ENCODE measurements at regions not wholly inside any gene's neighbourhood (a gene's known extent, or its start where the extent isn't known, plus 50 kb on each side); places are given as distances from the start of the nearest gene placed in this dataset.

DNA sequence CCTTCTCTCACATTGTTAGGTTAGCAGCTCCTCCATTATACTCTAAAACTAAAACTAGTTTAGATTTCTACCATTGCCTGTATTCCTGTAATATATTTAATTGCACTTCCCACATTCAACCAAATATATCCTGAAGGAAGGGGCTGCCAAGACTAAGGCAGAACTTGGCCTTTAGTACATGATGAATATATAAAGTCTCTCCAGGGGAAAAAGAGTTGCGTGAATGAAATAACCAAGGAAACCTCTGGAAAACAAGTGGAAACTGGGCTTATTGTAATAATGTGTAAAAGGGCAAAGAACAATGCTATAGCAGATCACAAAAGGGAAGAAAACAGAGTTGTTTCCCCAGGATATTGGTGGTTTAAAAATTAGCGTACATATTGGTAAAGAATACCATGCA lies 1012.5 kb upstream of the PRMT6 start:
- Histone ChIP-seq H3K27me3 (ENCODE audit: control insufficient read depth in 2 of 2, insufficient read depth in 2 of 2, low read length in 2 of 2) (no peaks in the 10 kb centered on the region), H3K79me2 (ENCODE audit: control insufficient read depth, insufficient read depth, low read length) (no peaks in the 10 kb centered on the region), H4K20me1 (replicated peaks; ENCODE audit: control insufficient read depth, extremely low read depth, insufficient read depth, low read length) (no peaks in the 10 kb centered on the region), H3K9me1 (replicated peaks; ENCODE audit: control insufficient read depth, extremely low read depth, insufficient read depth, low read length) (no peaks in the 10 kb centered on the region), H3K9me3 (replicated peaks; ENCODE audit: control insufficient read depth, insufficient read depth, low read length) (no peaks in the 10 kb centered on the region), H2AFZ (ENCODE audit: low read depth, low read length) (no peak overlapping the region), H3K4me1 (ENCODE audit: control insufficient read depth, extremely low read depth, insufficient read depth, low read length) (no peaks in the 10 kb centered on the region), H3K27ac (ENCODE audit: insufficient read depth, low read depth, low read length) (no peak overlapping the region), H3K9ac (replicated peaks; ENCODE audit: extremely low read depth, insufficient read depth, low read length) (no peak overlapping the region), H3K4me3 (replicated peaks in 1 of 3; ENCODE audit: insufficient read depth in 1 of 3, low read depth in 1 of 3, low read length in 3 of 3) (no peak overlapping the region), H3K4me2 (ENCODE audit: insufficient read depth, low read length) (no peak overlapping the region), H3K36me3 (ENCODE audit: control insufficient read depth in 2 of 2, extremely low read depth in 1 of 2, insufficient read depth in 2 of 2, low read length in 2 of 2) (no peaks in the 10 kb centered on the region)
- no peak for DNase-seq (ENCODE audit: low read depth, low spot score)
- FAIRE-seq: no peak
- CTCF ChIA-PET: no interaction called here
- no TSS peak for BruUV-seq (replicated peaks)
- TF ChIP-seq POLR2AphosphoS5 (IDR thresholded peaks at IDR 0.05; ENCODE audit: insufficient read depth, low read depth, low read length) (no peak), MYC (IDR thresholded peaks at IDR 0.05; ENCODE audit: low read depth, low read length) (no peak), GATA2 (IDR thresholded peaks at IDR 0.05; ENCODE audit: insufficient read depth, insufficient read length, low read depth, low read length) (no peak), EZH2 (IDR thresholded peaks at IDR 0.05; ENCODE audit: borderline replicate concordance, low read depth, low read length, severe bottlenecking) (no peak), JUN (IDR thresholded peaks at IDR 0.05; ENCODE audit: borderline replicate concordance, insufficient read depth, insufficient read length, low read depth) (no peak), POLR2A (IDR thresholded peaks at IDR 0.05; ENCODE audit: low read depth, low read length) (no peak), FOS (IDR thresholded peaks at IDR 0.05; ENCODE audit: borderline replicate concordance, insufficient read depth, low read length) (no peak)
- TF ChIP-seq, protein P1, sequence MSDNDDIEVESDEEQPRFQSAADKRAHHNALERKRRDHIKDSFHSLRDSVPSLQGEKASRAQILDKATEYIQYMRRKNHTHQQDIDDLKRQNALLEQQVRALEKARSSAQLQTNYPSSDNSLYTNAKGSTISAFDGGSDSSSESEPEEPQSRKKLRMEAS (IDR thresholded peaks at IDR 0.05; ENCODE audit: insufficient read depth, insufficient read length): no peak
- TF ChIP-seq, protein P2, sequence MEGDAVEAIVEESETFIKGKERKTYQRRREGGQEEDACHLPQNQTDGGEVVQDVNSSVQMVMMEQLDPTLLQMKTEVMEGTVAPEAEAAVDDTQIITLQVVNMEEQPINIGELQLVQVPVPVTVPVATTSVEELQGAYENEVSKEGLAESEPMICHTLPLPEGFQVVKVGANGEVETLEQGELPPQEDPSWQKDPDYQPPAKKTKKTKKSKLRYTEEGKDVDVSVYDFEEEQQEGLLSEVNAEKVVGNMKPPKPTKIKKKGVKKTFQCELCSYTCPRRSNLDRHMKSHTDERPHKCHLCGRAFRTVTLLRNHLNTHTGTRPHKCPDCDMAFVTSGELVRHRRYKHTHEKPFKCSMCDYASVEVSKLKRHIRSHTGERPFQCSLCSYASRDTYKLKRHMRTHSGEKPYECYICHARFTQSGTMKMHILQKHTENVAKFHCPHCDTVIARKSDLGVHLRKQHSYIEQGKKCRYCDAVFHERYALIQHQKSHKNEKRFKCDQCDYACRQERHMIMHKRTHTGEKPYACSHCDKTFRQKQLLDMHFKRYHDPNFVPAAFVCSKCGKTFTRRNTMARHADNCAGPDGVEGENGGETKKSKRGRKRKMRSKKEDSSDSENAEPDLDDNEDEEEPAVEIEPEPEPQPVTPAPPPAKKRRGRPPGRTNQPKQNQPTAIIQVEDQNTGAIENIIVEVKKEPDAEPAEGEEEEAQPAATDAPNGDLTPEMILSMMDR (IDR thresholded peaks at IDR 0.05; ENCODE audit: extremely low read depth in 1 of 2, insufficient read depth in 1 of 2, low read depth in 1 of 2, low read length in 2 of 2): no peak
- dilution Hi-C loops (cut with MboI; ENCODE audit: extremely low pct_ligation_motif_present, low sequenced_read_pairs): no loop called here
- intact Hi-C loops (cut with micrococcal nuclease): no loop called here
- POLR2A ChIA-PET: no interaction called here

Measured in endothelial cell of umbilical vein (primary cell).